H1 (cell line): ENCODE measurements at regions not wholly inside any gene's neighbourhood (a gene's known extent, or its start where the extent isn't known, plus 50 kb on each side); places are given as distances from the start of the nearest gene placed in this dataset.

Experiments
- CTCF ChIA-PET: fragments of 300-600 bp; sonication (Branson Sonifier 250); formaldehyde crosslinking; loops from one replicate; lab custom pipeline; 2021; ENCODE audit not compliant: partially characterized antibody; lab: Charles Lee
- POLR2A ChIA-PET: fragments of 300-600 bp; sonication (Branson Sonifier 250); formaldehyde crosslinking; loops from one replicate; lab custom pipeline; 2021; ENCODE audit warnings: inconsistent platforms; ENCODE audit not compliant: partially characterized antibody; lab: Charles Lee
- DNase-seq, 2 experiments: peaks; one replicate each; pipeline versions ENCODE4 v3.0.0 to v3.0.0-alpha.2; 2010 to 2022; ENCODE audit warnings: low spot score in 2 of 2, low read depth in 1 of 2, mixed read lengths in 1 of 2
- FAIRE-seq: peaks from 2 replicates; lab custom pipeline; 2011; peaks lifted over from hg19 to GRCh38; lab: Jason Lieb, UNC
- H2AFZ ChIP-seq: 2 replicates; pipeline ENCODE4 v1.8.1; 2012; ENCODE audit warnings: low read length, inconsistent platforms
- H2AK5ac ChIP-seq: 2 replicates; pipeline ENCODE4 v1.6.1; 2013; ENCODE audit warnings: low read depth, low read length
- H2BK120ac ChIP-seq: replicated peaks from 2 replicates; pipeline ENCODE3; 2013; ENCODE audit warnings: low read depth, low read length, inconsistent platforms
- H2BK12ac ChIP-seq: 2 replicates; pipeline ENCODE4 v1.6.1; 2013; ENCODE audit warnings: low read depth, low read length
- H2BK15ac ChIP-seq: 2 replicates; pipeline ENCODE4 v1.6.1; 2013; ENCODE audit warnings: low read length
- H2BK20ac ChIP-seq: 2 replicates; pipeline ENCODE4 v1.6.1; 2013; ENCODE audit warnings: low read length
- H2BK5ac ChIP-seq: 2 replicates; pipeline ENCODE4 v1.6.1; 2013; ENCODE audit warnings: low read depth, low read length
- H3K14ac ChIP-seq: 2 replicates; pipeline ENCODE4 v1.6.1; 2013; ENCODE audit warnings: inconsistent platforms; ENCODE audit not compliant: insufficient read length
- H3K18ac ChIP-seq: 2 replicates; pipeline ENCODE4 v1.6.1; 2013; ENCODE audit warnings: low read length; ENCODE audit errors: extremely low read depth
- H3K23ac ChIP-seq: 2 replicates; pipeline ENCODE4 v1.6.1; 2013; ENCODE audit warnings: inconsistent platforms; ENCODE audit not compliant: insufficient read length
- H3K23me2 ChIP-seq: 2 replicates; pipeline ENCODE4 v1.6.1; 2013; ENCODE audit warnings: low read depth, low read length
- H3K27ac ChIP-seq: 2 replicates; pipeline ENCODE4 v1.6.1; 2011; ENCODE audit warnings: low read depth, low read length, inconsistent platforms
- H3K27me3 ChIP-seq, 4 experiments: replicated peaks in 1 of 4; 1 replicate in 1 of 4; 2 replicates in 3 of 4; pipeline versions ENCODE4 v1.6.1 to v1.8.1; 2011 to 2013; ENCODE audit warnings: low read length in 3 of 4, mild to moderate bottlenecking in 3 of 4, inconsistent platforms in 2 of 4, mixed read lengths in 2 of 4, moderate library complexity in 1 of 4; ENCODE audit not compliant: control insufficient read depth in 3 of 4, insufficient read depth in 3 of 4; ENCODE audit errors: extremely low read depth in 1 of 4
- H3K36me3 ChIP-seq, 4 experiments: 2 replicates each; pipeline versions ENCODE4 v1.6.1 to v1.8.1; 2011 to 2013; ENCODE audit warnings: mild to moderate bottlenecking in 4 of 4, low read length in 3 of 4, moderate library complexity in 2 of 4, control low read depth in 1 of 4, inconsistent platforms in 1 of 4; ENCODE audit not compliant: insufficient read depth in 4 of 4, control insufficient read depth in 2 of 4
- H3K4ac ChIP-seq: replicated peaks from 2 replicates; pipeline ENCODE3; 2013; ENCODE audit warnings: low read length, low read depth, mixed read lengths, inconsistent platforms; ENCODE audit not compliant: insufficient read length
- H3K4me1 ChIP-seq, 4 experiments: replicated peaks in 1 of 4; 1 replicate in 1 of 4; 2 replicates in 3 of 4; pipeline versions ENCODE4 v1.6.1 to v1.8.1; 2011 to 2013; ENCODE audit warnings: low read length in 3 of 4, inconsistent platforms in 2 of 4, mixed read lengths in 1 of 4; ENCODE audit not compliant: insufficient read depth in 4 of 4, control insufficient read depth in 3 of 4
- H3K4me2 ChIP-seq, 2 experiments: 2 replicates each; pipeline versions ENCODE4 v1.6.1 to v1.8.1; 2011 to 2013; ENCODE audit warnings: low read depth in 2 of 2, low read length in 2 of 2, control low read depth in 1 of 2, inconsistent platforms in 1 of 2, mild to moderate bottlenecking in 1 of 2; ENCODE audit not compliant: insufficient read depth in 1 of 2
- H3K4me3 ChIP-seq, 4 experiments: fragments of 200-600, 300-600 bp in 1 of 4; sonication (generic), shearing (Covaris generic), sonication (Bioruptor Twin) in 1 of 4; 2 replicates each; pipeline versions ENCODE4 v1.5.1 to v1.8.1; 2011 to 2016; ENCODE audit warnings: low read length in 4 of 4, low read depth in 3 of 4, control low read depth in 2 of 4, inconsistent platforms in 2 of 4, mild to moderate bottlenecking in 2 of 4, mixed read lengths in 1 of 4, moderate library complexity in 1 of 4; ENCODE audit not compliant: insufficient read depth in 2 of 4; ENCODE audit errors: extremely low read depth in 1 of 4
- H3K56ac ChIP-seq: replicated peaks from 2 replicates; pipeline ENCODE3; 2013; ENCODE audit warnings: low read depth, mild to moderate bottlenecking, mixed read lengths, low read length, inconsistent platforms; ENCODE audit not compliant: insufficient read length
- H3K79me1 ChIP-seq: 2 replicates; pipeline ENCODE4 v1.6.1; 2013; ENCODE audit warnings: low read depth, low read length, control low read depth
- H3K79me2 ChIP-seq, 2 experiments: 2 replicates each; pipeline versions ENCODE4 v1.6.1 to v1.8.1; 2012 to 2013; ENCODE audit warnings: low read length in 2 of 2, mild to moderate bottlenecking in 2 of 2, inconsistent platforms in 1 of 2; ENCODE audit not compliant: insufficient read depth in 2 of 2, control insufficient read depth in 1 of 2
- H3K9ac ChIP-seq, 4 experiments: replicated peaks in 1 of 4; 1 replicate in 1 of 4; 2 replicates in 3 of 4; pipeline versions ENCODE4 v1.6.1 to v1.8.1; 2011 to 2013; ENCODE audit warnings: low read depth in 3 of 4, low read length in 3 of 4, control low read depth in 2 of 4, mild to moderate bottlenecking in 2 of 4, moderate library complexity in 2 of 4, inconsistent platforms in 1 of 4; ENCODE audit errors: extremely low read depth in 1 of 4
- H3K9me3 ChIP-seq, 2 experiments: 2 replicates each; pipeline versions ENCODE4 v1.6.1 to v1.8.1; 2012 to 2013; ENCODE audit warnings: mild to moderate bottlenecking in 2 of 2, moderate library complexity in 2 of 2, control low read depth in 1 of 2, inconsistent platforms in 1 of 2, low read depth in 1 of 2, low read length in 1 of 2, mixed read lengths in 1 of 2; ENCODE audit not compliant: insufficient read depth in 2 of 2
- H4K20me1 ChIP-seq, 2 experiments: replicated peaks in 1 of 2; 2 replicates each; pipeline versions ENCODE3 to v1.8.1; 2011 to 2013; ENCODE audit warnings: inconsistent platforms in 2 of 2, low read length in 2 of 2, mild to moderate bottlenecking in 1 of 2; ENCODE audit not compliant: insufficient read depth in 2 of 2, control insufficient read depth in 1 of 2
- H4K5ac ChIP-seq: 2 replicates; pipeline ENCODE4 v1.6.1; 2013; ENCODE audit warnings: low read length, low read depth, mixed read lengths, inconsistent platforms; ENCODE audit not compliant: insufficient read length
- H4K8ac ChIP-seq: 2 replicates; pipeline ENCODE4 v1.8.0; 2013; ENCODE audit warnings: mild to moderate bottlenecking, moderate library complexity, low read length, inconsistent platforms; ENCODE audit not compliant: insufficient read depth; ENCODE audit errors: extremely low read depth
- H4K91ac ChIP-seq: replicated peaks from 2 replicates; pipeline ENCODE3; 2013; ENCODE audit warnings: low read length, mixed read lengths, inconsistent platforms; ENCODE audit not compliant: insufficient read length
- ASH2L ChIP-seq: fragments of 200-600, 300-600 bp; sonication (generic); IDR thresholded peaks from one replicate; pipeline ENCODE4 v1.7.1; 2017; ENCODE audit warnings: low read length
- CBX8 ChIP-seq: fragments of 300-800, 300-1000 bp; sonication (generic); IDR thresholded peaks from 2 replicates; pipeline ENCODE4 v1.7.1; 2016; ENCODE audit warnings: low read depth, low read length, borderline replicate concordance
- RAD21 ChIP-seq, 2 experiments: IDR thresholded peaks in 1 of 2; conservative IDR thresholded peaks in 1 of 2; 2 replicates each; pipeline ENCODE4 v1.6.1; 2011; ENCODE audit warnings: low read depth in 2 of 2, low read length in 2 of 2, improper control_type of control experiment in 1 of 2, inconsistent platforms in 1 of 2, mild to moderate bottlenecking in 1 of 2, moderate library complexity in 1 of 2
- WGBS, 2 experiments: shearing (Covaris generic) in 1 of 2; methylation state at CpG; one replicate each; pipeline versions ENCODE4 v1.1.6 to v1.1.7; 2013 to 2015; ENCODE audit warnings: low lambda C conversion rate in 2 of 2, mixed read lengths in 2 of 2, inconsistent platforms in 1 of 2, low coverage in 1 of 2, missing lambda C conversion rate in 1 of 2; ENCODE audit not compliant: insufficient replicate concordance in 2 of 2, insufficient coverage in 1 of 2, insufficient read length in 1 of 2; ENCODE audit errors: extremely low coverage in 1 of 2, missing lambda C conversion rate in 1 of 2; 5-methylcytosine and 5-hydroxymethylcytosine counted together
- TF ChIP-seq, protein P1 (sequence below), 3 experiments: IDR thresholded peaks; 1 replicate in 2 of 3; 2 replicates in 1 of 3; pipeline versions ENCODE4 v1.5.1 to v1.6.1; 2011; ENCODE audit warnings: low read length in 3 of 3, mild to moderate bottlenecking in 3 of 3, inconsistent platforms in 2 of 3, low read depth in 1 of 3, moderate library complexity in 1 of 3; ENCODE audit not compliant: insufficient read depth in 1 of 3; ENCODE audit errors: control extremely low read depth in 1 of 3

DNA sequence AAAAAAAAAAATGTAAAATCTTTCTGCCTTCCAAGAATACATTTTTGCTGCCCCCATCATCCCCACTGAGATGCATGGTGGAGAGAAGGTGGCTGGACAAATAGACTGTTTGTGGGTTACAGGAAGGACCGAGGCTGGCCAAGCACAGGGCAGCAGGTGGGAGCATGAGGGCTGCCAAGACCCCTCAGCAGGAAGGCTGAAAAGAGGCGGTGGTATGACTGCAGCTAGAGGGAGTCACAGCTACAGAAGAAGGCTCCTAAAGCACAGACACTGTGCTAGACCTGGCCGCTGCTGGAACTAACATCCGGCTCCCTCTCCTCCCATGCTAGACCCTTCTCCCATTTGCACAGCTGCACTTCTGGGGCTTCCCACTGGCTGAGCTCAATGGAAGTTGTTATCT, 289.6 kb downstream of the TCERG1L start:
- FAIRE-seq = no peak
- peak overlapping the region; percentile 77; the same call in 1 of the 2 replicates for H2BK12ac ChIP-seq
- peak overlapping the region; percentile 83; the same call in 1 of the 2 replicates for H2BK20ac ChIP-seq
- H3K36me3 ChIP-seq = no peaks in the 10 kb centered on the region
- H3K18ac ChIP-seq = 0 out of 2 replicates have a peak overlapping the region, but pooled peaks have one; percentile 17
- no peak for DNase-seq
- peak in 1 of 2 experiments; percentile 22; a peak in 1 of 4 replicates for TF ChIP-seq RAD21 (IDR thresholded peaks at IDR 0.05 in 1 of 2, conservative IDR thresholded peaks at IDR 0.05 in 1 of 2; ENCODE audit: low read depth in 2 of 2, low read length in 2 of 2)
- no peak for TF ChIP-seq ASH2L
- no peak for TF ChIP-seq CBX8
- TF ChIP-seq, protein P1, sequence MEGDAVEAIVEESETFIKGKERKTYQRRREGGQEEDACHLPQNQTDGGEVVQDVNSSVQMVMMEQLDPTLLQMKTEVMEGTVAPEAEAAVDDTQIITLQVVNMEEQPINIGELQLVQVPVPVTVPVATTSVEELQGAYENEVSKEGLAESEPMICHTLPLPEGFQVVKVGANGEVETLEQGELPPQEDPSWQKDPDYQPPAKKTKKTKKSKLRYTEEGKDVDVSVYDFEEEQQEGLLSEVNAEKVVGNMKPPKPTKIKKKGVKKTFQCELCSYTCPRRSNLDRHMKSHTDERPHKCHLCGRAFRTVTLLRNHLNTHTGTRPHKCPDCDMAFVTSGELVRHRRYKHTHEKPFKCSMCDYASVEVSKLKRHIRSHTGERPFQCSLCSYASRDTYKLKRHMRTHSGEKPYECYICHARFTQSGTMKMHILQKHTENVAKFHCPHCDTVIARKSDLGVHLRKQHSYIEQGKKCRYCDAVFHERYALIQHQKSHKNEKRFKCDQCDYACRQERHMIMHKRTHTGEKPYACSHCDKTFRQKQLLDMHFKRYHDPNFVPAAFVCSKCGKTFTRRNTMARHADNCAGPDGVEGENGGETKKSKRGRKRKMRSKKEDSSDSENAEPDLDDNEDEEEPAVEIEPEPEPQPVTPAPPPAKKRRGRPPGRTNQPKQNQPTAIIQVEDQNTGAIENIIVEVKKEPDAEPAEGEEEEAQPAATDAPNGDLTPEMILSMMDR (IDR thresholded peaks at IDR 0.05; ENCODE audit: control extremely low read depth in 1 of 3, insufficient read depth in 1 of 3, low read depth in 1 of 3, low read length in 3 of 3) = peak in 1 of 3 experiments; percentile 6; a peak in 1 of 4 replicates
- no peaks in the 10 kb centered on the region for H3K79me1 ChIP-seq
- no peak overlapping the region for H3K4me2 ChIP-seq
- H4K20me1 ChIP-seq = no peaks in the 10 kb centered on the region
- H3K56ac ChIP-seq = no peak overlapping the region
- H3K4ac ChIP-seq = peak overlapping the region; percentile 45
- no peak overlapping the region for H3K4me3 ChIP-seq
- no peak overlapping the region for H3K14ac ChIP-seq
- no peak overlapping the region for H2BK120ac ChIP-seq
- H3K79me2 ChIP-seq = no peaks in the 10 kb centered on the region
- 0 out of 2 replicates have a peak overlapping the region, but pooled peaks have one; percentile 95 for H2BK15ac ChIP-seq
- no peaks in the 10 kb centered on the region for H3K23me2 ChIP-seq
- no peaks in the 10 kb centered on the region for H3K9me3 ChIP-seq
- no peak overlapping the region for H2BK5ac ChIP-seq
- H2AFZ ChIP-seq = no peak overlapping the region
- no peak overlapping the region for H4K8ac ChIP-seq
- H2AK5ac ChIP-seq = 0 out of 2 replicates have a peak overlapping the region, but pooled peaks have one; percentile 24
- CTCF ChIA-PET = interaction anchor here (0.6 kb wide), 1 partner anchor 26 kb away, joined by 3 read pairs; no protein-coding TSS in a partner anchor
- no peak overlapping the region for H3K9ac ChIP-seq
- no peak overlapping the region for H3K27ac ChIP-seq
- POLR2A ChIA-PET = no interaction called here
- H3K23ac ChIP-seq = no peak overlapping the region
- no peak overlapping the region for H4K5ac ChIP-seq
- H3K4me1 ChIP-seq = peaks cover 0 to 2% (median 0%) of the 10 kb centered on the region in 4 experiments; a peak in 1 of 7 replicates
- peak overlapping the region; percentile 49 for H4K91ac ChIP-seq
- WGBS, 2 experiments = 79% methylated on average over 4 of the region's 4 CpGs; no CpG with 5 or more reads in 1 of the 2 experiments
- H3K27me3 ChIP-seq = no peaks in the 10 kb centered on the region
